ENCODE measurements at regions not wholly inside any gene's neighbourhood (a gene's known extent, or its start where the extent isn't known, plus 50 kb on each side); places are given as distances from the start of the nearest gene placed in this dataset.

GRCh38 chr13:93003531-93003930, 223.1 kb upstream of the GPC6 start:
- intact Hi-C loops (cut with micrococcal nuclease), result no loop called here
- no TSS peak for BruUV-seq (replicated peaks)
- H4K5ac ChIP-seq (ENCODE audit: low read depth, low read length), result no peak overlapping the region
- H2BK15ac ChIP-seq (ENCODE audit: low read depth, low read length), result no peak overlapping the region
- H3K79me1 ChIP-seq (ENCODE audit: low read depth in 1 of 2, low read length in 2 of 2), result no peaks in the 10 kb centered on the region
- H2BK20ac ChIP-seq (ENCODE audit: low read depth, low read length), result no peak overlapping the region
- H3K4ac ChIP-seq (ENCODE audit: low read depth, low read length), result no peak overlapping the region
- no peak overlapping the region for H3K9ac ChIP-seq (ENCODE audit: low read depth, low read length)
- H2BK120ac ChIP-seq (ENCODE audit: low read depth, low read length), result no peak overlapping the region
- no peak overlapping the region for H3K4me3 ChIP-seq (ENCODE audit: insufficient read depth, low read depth, low read length)
- H3K9me1 ChIP-seq (ENCODE audit: insufficient read depth, low read length), result no peaks in the 10 kb centered on the region
- no peak overlapping the region for H2AFZ ChIP-seq (replicated peaks; ENCODE audit: low read length, poor library complexity)
- H3K27me3 ChIP-seq (ENCODE audit: control insufficient read depth, insufficient read depth, low read length), result no peaks in the 10 kb centered on the region
- H2BK5ac ChIP-seq (ENCODE audit: low read depth, low read length, poor library complexity, severe bottlenecking), result no peak overlapping the region
- H3K18ac ChIP-seq (ENCODE audit: low read depth, low read length), result no peak overlapping the region
- in situ Hi-C loops (cut with MboI; ENCODE audit: low sequenced_read_pairs), result no loop called here
- H4K8ac ChIP-seq (ENCODE audit: low read depth in 2 of 2, low read length in 2 of 2), result no peak overlapping the region
- no peak for ATAC-seq (ENCODE audit: low read depth)
- peaks cover 3% of the 10 kb centered on the region; the same call in 1 of the 2 replicates for H3K9me3 ChIP-seq (ENCODE audit: control insufficient read depth, insufficient read depth, low read length)
- no peak overlapping the region for H2AK9ac ChIP-seq (replicated peaks; ENCODE audit: low read depth, low read length, poor library complexity)
- WGBS, 2 experiments (ENCODE audit: extremely low coverage in 2 of 2, insufficient read length in 1 of 2), result no CpG with 5 or more reads among the region's 3 CpGs
- no peak overlapping the region for H2AK5ac ChIP-seq (ENCODE audit: low read depth, low read length)
- TF ChIP-seq MXI1 (IDR thresholded peaks at IDR 0.05; ENCODE audit: borderline replicate concordance, low read depth, low read length) (no peak), FOS (IDR thresholded peaks at IDR 0.05; ENCODE audit: low read depth, low read length) (no peak), CTCF (conservative IDR thresholded peaks at IDR 0.05; ENCODE audit: low read depth, low read length) (no peak), CEBPB (IDR thresholded peaks at IDR 0.05; ENCODE audit: low read depth, low read length) (no peak)
- dilution Hi-C loops (cut with HindIII; ENCODE audit: low sequenced_read_pairs, unreplicated experiment), result no loop called here
- no peak for DNase-seq
- ChIA-PET POLR2A (ENCODE audit: unreplicated experiment) (no interaction called here), CTCF (interaction anchor here (0.6 kb wide), 1 partner anchor 36 kb away, joined by 5 read pairs; no protein-coding TSS in a partner anchor)
- no peak overlapping the region for H3K23ac ChIP-seq (ENCODE audit: low read depth, low read length)
- H3K36me3 ChIP-seq (ENCODE audit: control insufficient read depth, insufficient read depth, low read length), result no peaks in the 10 kb centered on the region
- H4K20me1 ChIP-seq (ENCODE audit: insufficient read depth, low read length), result no peaks in the 10 kb centered on the region
- H3K4me1 ChIP-seq (ENCODE audit: control insufficient read depth, insufficient read depth, low read length), result no peaks in the 10 kb centered on the region
- H3K27ac ChIP-seq (ENCODE audit: insufficient read depth, low read length), result no peak overlapping the region
- H4K91ac ChIP-seq (ENCODE audit: insufficient read depth, low read depth, low read length), result no peak overlapping the region
- H3K56ac ChIP-seq (ENCODE audit: extremely low read depth, insufficient read depth, low read length), result no peak overlapping the region
- H3K4me2 ChIP-seq (ENCODE audit: low read depth, low read length), result no peak overlapping the region
- H3K14ac ChIP-seq (replicated peaks; ENCODE audit: low read depth, low read length), result no peak overlapping the region
